Astrocyte of the cerebellum (primary cell): ENCODE measurements at regions not wholly inside any gene's neighbourhood (a gene's known extent, or its start where the extent isn't known, plus 50 kb on each side); places are given as distances from the start of the nearest gene placed in this dataset.

ENCODE experiments used
- DNase-seq: peaks from one replicate; pipeline ENCODE4 v3.0.0-alpha.2; 2011; ENCODE audit warnings: low read depth
- H3K4me3 ChIP-seq: 2 replicates; pipeline ENCODE4 v1.5.1; 2011; ENCODE audit warnings: mild to moderate bottlenecking, low read depth, low read length, moderate library complexity
- in situ Hi-C: cut with HindIII; loops from 2 replicates; pipeline ENCODE4 v1.10.0; 2017; ENCODE audit warnings: low sequenced_read_pairs
- TF ChIP-seq, protein P1 (sequence below): IDR thresholded peaks from 2 replicates; pipeline ENCODE4 v1.5.1; 2012; ENCODE audit warnings: low read length, low read depth, moderate library complexity, mild to moderate bottlenecking; ENCODE audit errors: missing control alignments

DNA sequence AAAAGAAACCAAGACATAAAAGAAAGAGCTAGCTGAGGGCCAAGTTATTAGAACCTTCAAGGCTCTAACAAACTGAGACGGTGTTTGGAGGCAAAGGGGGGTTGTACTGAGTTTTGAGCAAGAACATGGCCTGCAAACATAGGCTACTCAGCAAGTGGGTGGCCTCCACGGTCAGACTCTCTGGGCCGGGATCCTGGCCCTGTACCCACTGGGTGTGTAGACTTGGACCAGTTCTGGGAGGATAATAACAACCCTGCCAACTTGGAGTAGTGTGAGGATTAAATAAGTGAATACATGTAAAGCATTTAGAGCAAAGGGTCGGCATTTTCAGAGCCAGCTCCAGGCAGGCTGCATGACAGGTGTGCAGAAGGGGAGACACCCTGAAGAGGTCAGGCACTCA is 56.1 kb upstream of the TNFRSF19 start:
- in situ Hi-C loops, result no loop called here
- DNase-seq, result no peak
- H3K4me3 ChIP-seq, result no peak overlapping the region
- TF ChIP-seq, protein P1, sequence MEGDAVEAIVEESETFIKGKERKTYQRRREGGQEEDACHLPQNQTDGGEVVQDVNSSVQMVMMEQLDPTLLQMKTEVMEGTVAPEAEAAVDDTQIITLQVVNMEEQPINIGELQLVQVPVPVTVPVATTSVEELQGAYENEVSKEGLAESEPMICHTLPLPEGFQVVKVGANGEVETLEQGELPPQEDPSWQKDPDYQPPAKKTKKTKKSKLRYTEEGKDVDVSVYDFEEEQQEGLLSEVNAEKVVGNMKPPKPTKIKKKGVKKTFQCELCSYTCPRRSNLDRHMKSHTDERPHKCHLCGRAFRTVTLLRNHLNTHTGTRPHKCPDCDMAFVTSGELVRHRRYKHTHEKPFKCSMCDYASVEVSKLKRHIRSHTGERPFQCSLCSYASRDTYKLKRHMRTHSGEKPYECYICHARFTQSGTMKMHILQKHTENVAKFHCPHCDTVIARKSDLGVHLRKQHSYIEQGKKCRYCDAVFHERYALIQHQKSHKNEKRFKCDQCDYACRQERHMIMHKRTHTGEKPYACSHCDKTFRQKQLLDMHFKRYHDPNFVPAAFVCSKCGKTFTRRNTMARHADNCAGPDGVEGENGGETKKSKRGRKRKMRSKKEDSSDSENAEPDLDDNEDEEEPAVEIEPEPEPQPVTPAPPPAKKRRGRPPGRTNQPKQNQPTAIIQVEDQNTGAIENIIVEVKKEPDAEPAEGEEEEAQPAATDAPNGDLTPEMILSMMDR, result no peak

DNA sequence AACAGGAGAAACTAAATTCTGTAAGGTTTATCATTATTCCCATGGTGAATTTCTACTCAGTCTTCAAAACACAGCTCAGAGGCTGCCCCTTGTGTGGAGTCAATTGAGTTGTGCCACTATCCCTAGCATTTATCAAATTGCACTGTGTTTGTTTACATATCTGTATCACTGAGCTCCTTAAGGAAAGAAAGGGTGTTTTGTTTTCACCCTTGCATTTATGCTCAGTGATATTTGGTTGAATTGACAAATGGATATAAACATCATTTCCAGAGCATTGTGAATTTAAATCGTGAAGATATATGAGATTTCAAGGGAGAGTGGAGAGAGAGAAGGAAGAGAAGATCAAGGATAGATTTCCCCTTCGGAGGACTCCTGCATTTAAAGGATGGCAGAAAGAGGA is 55.1 kb upstream of the TNFRSF19 start:
- H3K4me3 ChIP-seq, result no peak overlapping the region
- DNase-seq, result no peak
- TF ChIP-seq, protein P1, result no peak
- in situ Hi-C loops, result no loop called here

DNA sequence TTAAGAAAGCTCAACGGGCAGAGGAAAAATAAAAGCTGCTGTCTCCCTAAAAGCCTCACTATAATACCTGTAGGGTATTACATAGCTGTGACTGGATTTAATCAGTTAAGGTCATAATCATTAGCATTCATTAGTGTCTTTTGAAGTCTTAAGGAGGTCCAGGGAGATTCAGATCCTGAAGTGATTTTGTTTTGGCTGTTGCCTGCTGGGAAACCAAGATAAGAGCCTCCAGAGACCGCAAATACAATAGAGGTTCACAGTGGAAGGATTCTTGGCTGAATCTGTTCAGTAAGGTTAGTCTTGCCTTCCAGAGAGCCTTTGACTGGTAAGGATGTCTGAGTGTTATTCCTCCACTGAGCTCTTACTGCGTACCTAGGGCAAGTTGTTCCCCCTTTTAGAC is 54.0 kb upstream of the TNFRSF19 start:
- DNase-seq, result no peak
- no peak overlapping the region for H3K4me3 ChIP-seq
- TF ChIP-seq, protein P1, result no peak
- in situ Hi-C loops, result no loop called here

DNA sequence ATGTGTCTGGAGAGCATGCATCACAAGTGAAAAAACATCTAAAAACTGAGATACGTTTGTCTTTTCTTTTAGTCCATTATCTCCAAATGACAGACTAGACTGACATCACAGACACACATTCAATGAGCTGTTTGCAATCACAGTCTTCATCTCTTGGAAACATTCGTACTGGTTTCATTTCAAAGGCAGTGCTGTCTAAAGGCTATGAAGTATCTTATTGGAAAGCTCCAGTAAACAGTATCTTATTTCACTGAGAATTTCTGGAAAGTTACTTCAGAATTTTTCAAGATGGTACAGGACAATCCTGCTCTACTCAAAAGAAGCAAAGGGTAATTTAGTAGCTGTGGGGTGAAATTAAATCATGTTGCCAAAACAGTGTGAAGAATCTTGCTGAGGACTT is 53.5 kb upstream of the TNFRSF19 start:
- no peak for DNase-seq
- in situ Hi-C loops, result no loop called here
- no peak overlapping the region for H3K4me3 ChIP-seq
- TF ChIP-seq, protein P1, result no peak

DNA sequence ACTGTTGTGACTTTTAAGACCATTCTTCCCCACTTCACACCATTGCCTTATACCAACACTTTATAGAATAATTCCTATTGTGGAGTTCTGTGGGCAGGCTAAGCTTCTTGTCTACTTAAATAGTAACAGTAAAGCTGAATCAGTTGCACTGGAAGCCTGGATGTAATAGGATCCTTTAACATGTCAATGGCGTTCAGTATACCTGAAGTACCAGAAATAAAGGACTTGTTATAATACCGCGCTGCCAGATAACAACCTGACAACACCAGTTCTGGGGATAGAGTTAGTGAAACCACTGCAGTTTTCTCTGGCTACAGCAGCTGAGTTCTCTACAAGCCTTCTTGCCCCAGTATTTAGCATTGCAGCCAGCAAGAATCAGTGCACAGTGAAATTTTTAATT is 52.0 kb upstream of the TNFRSF19 start:
- TF ChIP-seq, protein P1, result no peak
- DNase-seq, result no peak
- H3K4me3 ChIP-seq, result no peak overlapping the region
- in situ Hi-C loops, result no loop called here
